SH-SY5Y (cell line): ENCODE measurements at regions not wholly inside any gene's neighbourhood (a gene's known extent, or its start where the extent isn't known, plus 50 kb on each side); places are given as distances from the start of the nearest gene placed in this dataset.

Experiments used
- GATA2 ChIP-seq: IDR thresholded peaks from 2 replicates; pipeline ENCODE4 v1.6.1; 2011; ENCODE audit warnings: mild to moderate bottlenecking, low read depth, low read length
- GATA3 ChIP-seq: IDR thresholded peaks from 2 replicates; pipeline ENCODE4 v1.6.1; 2011; ENCODE audit warnings: low read depth, mild to moderate bottlenecking, low read length, moderate library complexity

GRCh38 chr1:56327195-56327594 lies 252.2 kb downstream of the PLPP3 start:
- no peak for TF ChIP-seq GATA2
- TF ChIP-seq GATA3: no peak
